ENCODE measurements at regions not wholly inside any gene's neighbourhood (a gene's known extent, or its start where the extent isn't known, plus 50 kb on each side); places are given as distances from the start of the nearest gene placed in this dataset.

DNA sequence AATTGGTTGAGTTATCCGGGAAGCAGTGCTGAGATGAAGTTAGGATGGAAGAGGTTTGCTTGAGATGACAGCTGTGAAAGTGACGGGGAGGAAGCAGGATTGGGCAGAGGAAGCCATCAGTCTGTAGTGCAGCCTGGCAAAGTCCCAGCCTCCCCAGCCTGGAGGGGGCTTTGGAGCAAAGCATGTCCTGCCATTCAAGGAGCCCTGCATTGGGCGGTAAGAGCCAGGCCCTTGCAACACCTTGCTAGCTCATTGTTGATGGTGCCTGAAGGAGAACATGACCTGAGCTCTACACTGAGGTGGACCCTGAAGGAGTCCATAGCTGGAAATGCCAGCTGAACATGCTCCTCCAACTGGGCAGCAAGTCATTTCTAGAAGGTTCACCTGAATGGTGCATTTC is 228.9 kb downstream of the ACKR3 start:
- H3K4me3 ChIP-seq (ENCODE audit: low read length in 2 of 2), result no peak overlapping the region
- no peak overlapping the region for H3K9ac ChIP-seq (ENCODE audit: low read length in 2 of 2)
- no peak overlapping the region for H3K27ac ChIP-seq (ENCODE audit: low read length)
- H3K9me3 ChIP-seq (ENCODE audit: control insufficient read depth in 2 of 2, low read length in 2 of 2), result no peaks in the 10 kb centered on the region
- H3K4me1 ChIP-seq (ENCODE audit: control insufficient read depth, insufficient read depth, low read length), result no peaks in the 10 kb centered on the region
- H3K36me3 ChIP-seq (ENCODE audit: control insufficient read depth in 2 of 2, insufficient read depth in 2 of 2, low read length in 2 of 2), result no peaks in the 10 kb centered on the region
- H3K27me3 ChIP-seq (ENCODE audit: control insufficient read depth in 1 of 2, insufficient read depth in 2 of 2, low read length in 2 of 2), result peaks cover 0 to 2% of the 10 kb centered on the region in 2 donors

DNA sequence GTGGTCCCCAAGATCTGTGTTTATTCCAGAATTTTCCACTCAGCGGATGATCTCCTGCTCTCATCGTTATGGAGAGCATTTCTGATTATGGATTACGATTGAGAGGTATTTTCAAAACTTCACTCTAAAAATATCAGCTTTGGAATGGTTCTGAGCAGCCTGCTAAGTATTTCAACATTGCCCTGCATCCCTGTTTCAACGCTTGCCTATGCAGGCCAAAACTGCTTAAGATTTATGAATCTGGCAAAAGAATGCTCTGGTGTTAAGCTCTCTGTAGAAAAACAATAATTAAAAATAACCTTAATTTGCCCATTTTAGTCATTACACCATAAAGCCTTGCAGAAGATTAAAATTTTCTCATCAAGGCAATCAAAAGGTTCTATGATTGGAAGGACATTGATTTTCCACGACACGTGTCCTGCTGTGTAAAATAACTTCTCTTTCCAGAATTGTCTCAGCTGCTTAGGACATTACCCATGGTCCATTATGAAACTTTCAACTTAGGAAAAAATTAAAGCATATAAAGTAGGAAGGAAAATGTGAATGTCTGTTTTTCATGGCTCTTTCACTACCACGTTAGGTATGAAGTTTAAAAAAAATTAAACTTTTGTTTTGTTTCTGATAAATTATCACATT is 229.9 kb downstream of the ACKR3 start:
- Histone ChIP-seq H3K9ac (ENCODE audit: low read length in 2 of 2) (no peak overlapping the region), H3K4me3 (ENCODE audit: low read length in 2 of 2) (no peak overlapping the region), H3K27me3 (ENCODE audit: control insufficient read depth in 1 of 2, insufficient read depth in 2 of 2, low read length in 2 of 2) (peaks cover 0 to 7% of the 10 kb centered on the region in 2 donors), H3K4me1 (ENCODE audit: control insufficient read depth, insufficient read depth, low read length) (no peaks in the 10 kb centered on the region), H3K27ac (ENCODE audit: low read length) (no peak overlapping the region), H3K36me3 (ENCODE audit: control insufficient read depth in 2 of 2, insufficient read depth in 2 of 2, low read length in 2 of 2) (no peaks in the 10 kb centered on the region), H3K9me3 (ENCODE audit: control insufficient read depth in 2 of 2, low read length in 2 of 2) (no peaks in the 10 kb centered on the region)

DNA sequence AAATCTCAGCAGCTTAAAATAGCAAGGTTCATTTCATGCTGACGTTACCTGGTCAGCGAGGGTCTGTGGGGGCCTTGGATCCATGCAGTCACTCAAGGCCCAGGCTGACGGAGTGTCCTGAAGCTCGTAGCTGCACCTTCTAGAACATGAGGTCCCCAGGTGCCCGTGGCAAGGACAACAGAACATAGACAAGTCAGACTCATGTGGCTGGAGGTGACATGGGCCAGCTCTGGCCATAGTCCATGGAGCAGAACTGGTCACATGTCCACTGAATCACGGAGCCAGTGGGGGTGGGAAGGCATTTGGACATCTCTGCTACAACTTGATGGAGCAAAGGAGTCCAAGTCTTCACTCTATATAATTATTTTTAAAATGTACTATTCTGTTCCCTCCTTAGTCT is 233.2 kb downstream of the ACKR3 start:
- Histone ChIP-seq H3K27ac (ENCODE audit: low read length) (no peak overlapping the region), H3K9ac (ENCODE audit: low read length in 2 of 2) (no peak overlapping the region), H3K9me3 (ENCODE audit: control insufficient read depth in 2 of 2, low read length in 2 of 2) (no peaks in the 10 kb centered on the region), H3K36me3 (ENCODE audit: control insufficient read depth in 2 of 2, insufficient read depth in 2 of 2, low read length in 2 of 2) (no peaks in the 10 kb centered on the region), H3K4me3 (ENCODE audit: low read length in 2 of 2) (no peak overlapping the region), H3K27me3 (ENCODE audit: control insufficient read depth in 1 of 2, insufficient read depth in 2 of 2, low read length in 2 of 2) (peaks cover 0 to 7% of the 10 kb centered on the region in 2 donors), H3K4me1 (ENCODE audit: control insufficient read depth, insufficient read depth, low read length) (no peaks in the 10 kb centered on the region)

DNA sequence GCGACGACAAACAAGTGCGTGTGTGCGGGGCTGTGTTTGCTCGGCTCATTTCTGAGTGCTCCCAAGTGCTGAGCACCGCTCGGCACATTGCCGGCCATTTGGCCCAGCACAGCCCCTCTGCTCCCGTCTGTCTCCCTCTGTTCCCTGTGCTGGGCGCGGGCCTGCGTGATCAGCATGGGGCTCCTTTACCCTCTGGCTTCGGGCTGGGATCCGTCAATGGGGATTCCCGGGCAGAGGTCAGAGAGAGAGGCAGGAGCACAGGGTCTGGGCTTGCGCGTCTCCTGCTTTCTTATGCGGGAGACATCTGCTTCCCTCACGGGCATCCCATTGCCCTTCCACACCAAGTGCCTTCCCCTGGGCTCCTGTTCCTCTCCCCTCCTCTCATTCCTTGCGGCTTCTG is 234.0 kb downstream of the ACKR3 start:
- Histone ChIP-seq H3K36me3 (ENCODE audit: control insufficient read depth in 2 of 2, insufficient read depth in 2 of 2, low read length in 2 of 2) (no peaks in the 10 kb centered on the region), H3K9me3 (ENCODE audit: control insufficient read depth in 2 of 2, low read length in 2 of 2) (peaks cover 0 to 1% of the 10 kb centered on the region in 2 donors), H3K9ac (ENCODE audit: low read length in 2 of 2) (no peak overlapping the region), H3K4me1 (ENCODE audit: control insufficient read depth, insufficient read depth, low read length) (no peaks in the 10 kb centered on the region), H3K27ac (ENCODE audit: low read length) (no peak overlapping the region), H3K4me3 (ENCODE audit: low read length in 2 of 2) (no peak overlapping the region), H3K27me3 (ENCODE audit: control insufficient read depth in 1 of 2, insufficient read depth in 2 of 2, low read length in 2 of 2) (peaks cover 0 to 7% of the 10 kb centered on the region in 2 donors)

DNA sequence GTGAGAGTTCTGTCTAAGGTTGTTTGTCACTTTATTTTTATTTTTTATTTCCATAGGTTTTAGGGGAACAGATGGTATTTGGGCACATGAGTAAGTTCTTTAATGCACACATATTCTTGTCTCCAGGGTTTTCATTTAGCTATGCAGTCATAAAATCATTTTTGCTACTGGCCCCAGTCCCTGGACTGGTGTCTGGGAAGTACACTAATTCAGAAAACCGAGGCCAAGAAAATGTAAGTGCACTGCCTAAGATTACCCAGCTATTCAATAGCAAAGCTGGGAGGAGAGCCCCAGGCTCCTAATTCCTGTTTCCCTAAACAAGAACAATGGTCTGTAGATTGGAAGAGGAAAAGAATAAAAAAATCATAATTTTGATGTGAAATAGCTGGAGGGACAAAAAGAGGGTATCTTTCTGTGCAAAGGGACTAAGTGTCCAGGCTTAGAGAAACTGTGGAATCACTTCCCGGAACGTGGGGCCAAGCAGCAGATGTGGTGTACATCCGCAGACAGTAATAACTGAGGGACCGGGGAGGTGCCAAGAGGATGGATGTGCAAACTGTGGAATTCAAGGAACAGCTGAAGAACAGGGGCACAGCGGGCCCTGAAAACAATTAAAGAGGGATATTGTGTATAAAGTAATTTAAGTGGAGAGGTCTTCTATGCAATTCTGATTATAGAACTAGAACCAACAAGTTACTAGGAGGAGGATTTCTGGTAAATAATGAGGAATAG is 236.3 kb downstream of the ACKR3 start:
- no peaks in the 10 kb centered on the region for H3K36me3 ChIP-seq (ENCODE audit: control insufficient read depth in 2 of 2, insufficient read depth in 2 of 2, low read length in 2 of 2)
- no peaks in the 10 kb centered on the region for H3K4me1 ChIP-seq (ENCODE audit: control insufficient read depth, insufficient read depth, low read length)
- H3K27me3 ChIP-seq (ENCODE audit: control insufficient read depth in 1 of 2, insufficient read depth in 2 of 2, low read length in 2 of 2), result peaks cover 0 to 7% of the 10 kb centered on the region in 2 donors
- no peak overlapping the region for H3K9ac ChIP-seq (ENCODE audit: low read length in 2 of 2)
- H3K27ac ChIP-seq (ENCODE audit: low read length), result no peak overlapping the region
- H3K9me3 ChIP-seq (ENCODE audit: control insufficient read depth in 2 of 2, low read length in 2 of 2), result peaks cover 0 to 7% of the 10 kb centered on the region in 2 donors
- H3K4me3 ChIP-seq (ENCODE audit: low read length in 2 of 2), result no peak overlapping the region

DNA sequence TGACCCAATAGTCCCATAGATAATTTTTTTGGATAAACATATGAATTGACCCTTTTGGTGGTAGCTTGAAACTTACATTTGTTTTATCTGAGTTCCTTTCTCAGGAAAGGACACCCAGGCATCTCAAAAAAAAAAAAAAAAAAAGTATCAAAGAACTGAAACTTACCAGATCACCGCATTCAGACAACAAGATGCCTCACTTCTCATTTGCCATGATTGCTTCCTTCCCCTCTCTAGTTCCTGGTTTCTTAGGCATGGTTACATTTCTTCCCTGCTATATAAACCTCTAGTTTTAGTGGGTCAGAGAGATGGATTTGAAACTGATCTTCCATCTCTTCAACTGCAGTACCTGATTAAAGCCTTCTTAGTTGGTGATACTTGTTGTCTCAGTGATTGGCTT is 240.1 kb downstream of the ACKR3 start:
- H3K9ac ChIP-seq (ENCODE audit: low read length in 2 of 2), result no peak overlapping the region
- H3K4me1 ChIP-seq (ENCODE audit: control insufficient read depth, insufficient read depth, low read length), result no peaks in the 10 kb centered on the region
- H3K27me3 ChIP-seq (ENCODE audit: control insufficient read depth in 1 of 2, insufficient read depth in 2 of 2, low read length in 2 of 2), result peaks cover 0 to 2% of the 10 kb centered on the region in 2 donors
- no peaks in the 10 kb centered on the region for H3K36me3 ChIP-seq (ENCODE audit: control insufficient read depth in 2 of 2, insufficient read depth in 2 of 2, low read length in 2 of 2)
- H3K4me3 ChIP-seq (ENCODE audit: low read length in 2 of 2), result no peak overlapping the region
- H3K27ac ChIP-seq (ENCODE audit: low read length), result no peak overlapping the region
- H3K9me3 ChIP-seq (ENCODE audit: control insufficient read depth in 2 of 2, low read length in 2 of 2), result peaks cover 0 to 7% of the 10 kb centered on the region in 2 donors

DNA sequence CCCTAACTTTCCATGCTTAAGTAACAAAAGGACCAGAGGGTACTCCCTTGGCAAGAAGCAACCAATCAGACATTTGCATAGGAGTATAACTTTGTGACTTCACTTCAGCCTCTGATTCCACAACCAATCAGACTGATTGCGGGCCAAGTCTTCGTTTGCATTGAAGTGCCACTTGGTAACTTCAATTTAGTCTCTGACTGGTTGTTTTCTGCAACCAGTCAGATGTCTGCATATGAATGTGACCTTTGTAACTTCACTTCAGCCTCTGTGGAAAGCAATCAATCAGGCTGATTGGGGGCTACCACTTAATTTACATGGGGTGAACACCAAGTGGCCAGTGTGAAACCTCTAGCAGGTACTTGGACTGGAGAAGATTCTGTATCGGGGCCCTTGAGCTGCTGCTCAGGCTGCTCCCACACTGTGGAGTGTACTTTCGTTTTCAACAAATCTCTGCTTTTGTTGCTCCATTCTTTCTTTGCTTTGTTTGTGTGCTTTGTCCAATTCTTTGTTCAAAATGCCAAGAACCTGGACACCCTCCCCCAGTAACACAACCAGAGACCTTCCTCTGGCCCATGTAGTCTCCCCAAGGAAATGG is 241.5 kb downstream of the ACKR3 start:
- Histone ChIP-seq H3K4me3 (ENCODE audit: low read length in 2 of 2) (no peak overlapping the region), H3K9me3 (ENCODE audit: control insufficient read depth in 2 of 2, low read length in 2 of 2) (peaks cover 0 to 7% of the 10 kb centered on the region in 2 donors), H3K36me3 (ENCODE audit: control insufficient read depth in 2 of 2, insufficient read depth in 2 of 2, low read length in 2 of 2) (no peaks in the 10 kb centered on the region), H3K27me3 (ENCODE audit: control insufficient read depth in 1 of 2, insufficient read depth in 2 of 2, low read length in 2 of 2) (peaks cover 0 to 2% of the 10 kb centered on the region in 2 donors), H3K27ac (ENCODE audit: low read length) (no peak overlapping the region), H3K4me1 (ENCODE audit: control insufficient read depth, insufficient read depth, low read length) (no peaks in the 10 kb centered on the region), H3K9ac (ENCODE audit: low read length in 2 of 2) (no peak overlapping the region)

DNA sequence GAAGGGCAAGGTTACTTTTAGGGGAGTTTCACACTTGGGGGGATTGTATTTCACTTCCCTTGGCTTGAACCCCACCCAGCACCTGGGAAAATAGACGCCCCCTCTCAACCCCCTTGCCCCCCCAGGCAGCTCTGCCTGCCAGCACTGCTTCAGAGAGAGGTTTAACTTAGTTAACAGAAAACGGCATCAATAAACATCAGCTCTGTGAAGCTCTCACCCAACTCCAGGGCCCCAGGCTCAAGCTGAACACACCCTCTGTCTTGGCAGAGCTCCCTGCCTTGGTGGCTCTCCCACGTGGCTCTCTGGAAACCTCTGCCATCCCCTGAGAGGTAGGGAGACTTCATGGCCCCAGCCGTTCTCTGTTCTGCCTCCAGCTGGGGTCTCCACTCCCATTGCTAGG is 244.1 kb downstream of the ACKR3 start:
- Histone ChIP-seq H3K4me3 (ENCODE audit: low read length in 2 of 2) (no peak overlapping the region), H3K27me3 (ENCODE audit: control insufficient read depth in 1 of 2, insufficient read depth in 2 of 2, low read length in 2 of 2) (peaks cover 2 to 3% of the 10 kb centered on the region in 2 donors), H3K9ac (ENCODE audit: low read length in 2 of 2) (no peak overlapping the region), H3K36me3 (ENCODE audit: control insufficient read depth in 2 of 2, insufficient read depth in 2 of 2, low read length in 2 of 2) (no peaks in the 10 kb centered on the region), H3K9me3 (ENCODE audit: control insufficient read depth in 2 of 2, low read length in 2 of 2) (peaks cover 0 to 4% of the 10 kb centered on the region in 2 donors), H3K4me1 (ENCODE audit: control insufficient read depth, insufficient read depth, low read length) (no peaks in the 10 kb centered on the region), H3K27ac (ENCODE audit: low read length) (no peak overlapping the region)

DNA sequence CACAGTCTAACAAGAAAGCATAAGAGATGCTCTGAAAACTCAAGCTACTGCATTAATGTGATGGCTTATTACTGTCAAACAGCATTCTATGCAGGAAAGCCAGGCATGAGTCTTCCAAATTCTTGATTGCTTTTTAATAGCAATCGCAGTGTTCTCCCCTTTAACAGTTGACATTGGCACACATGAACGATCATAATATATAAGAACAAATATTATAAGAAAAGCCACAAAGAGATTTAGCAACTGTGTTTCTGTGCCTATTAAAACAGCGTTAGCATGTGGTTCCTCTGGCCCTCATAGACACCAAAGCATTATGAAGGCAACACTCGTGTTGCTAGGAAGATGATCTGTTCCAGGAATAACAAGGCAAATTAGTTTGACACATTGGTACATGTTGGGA is 245.0 kb downstream of the ACKR3 start:
- Histone ChIP-seq H3K9ac (ENCODE audit: low read length in 2 of 2) (no peak overlapping the region), H3K27ac (ENCODE audit: low read length) (no peak overlapping the region), H3K9me3 (ENCODE audit: control insufficient read depth in 2 of 2, low read length in 2 of 2) (no peaks in the 10 kb centered on the region), H3K4me1 (ENCODE audit: control insufficient read depth, insufficient read depth, low read length) (no peaks in the 10 kb centered on the region), H3K36me3 (ENCODE audit: control insufficient read depth in 2 of 2, insufficient read depth in 2 of 2, low read length in 2 of 2) (no peaks in the 10 kb centered on the region), H3K4me3 (ENCODE audit: low read length in 2 of 2) (no peak overlapping the region), H3K27me3 (ENCODE audit: control insufficient read depth in 1 of 2, insufficient read depth in 2 of 2, low read length in 2 of 2) (peaks cover 2 to 3% of the 10 kb centered on the region in 2 donors)

DNA sequence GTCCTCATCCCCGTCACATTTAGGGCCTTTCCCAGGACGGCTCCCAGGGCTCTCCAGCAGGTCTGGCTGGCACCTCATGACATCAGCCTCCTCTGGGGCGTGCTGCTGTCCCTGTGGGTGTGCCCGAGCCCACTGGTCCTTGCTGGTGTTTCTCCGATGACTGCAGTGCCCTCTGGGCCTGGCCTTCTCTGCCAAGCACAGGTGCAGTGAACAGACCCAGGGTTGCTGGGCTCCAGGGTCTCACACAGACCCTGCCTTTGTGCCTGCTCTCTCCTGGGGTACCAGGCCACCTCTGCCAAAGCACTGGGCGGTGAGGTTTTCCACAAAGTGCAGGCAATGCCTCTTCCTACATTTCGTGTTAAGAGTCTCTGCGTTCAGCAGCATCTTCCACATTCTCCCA is 246.1 kb downstream of the ACKR3 start:
- H3K9me3 ChIP-seq (ENCODE audit: control insufficient read depth in 2 of 2, low read length in 2 of 2), result no peaks in the 10 kb centered on the region
- H3K27me3 ChIP-seq (ENCODE audit: control insufficient read depth in 1 of 2, insufficient read depth in 2 of 2, low read length in 2 of 2), result peaks cover 2 to 3% of the 10 kb centered on the region in 2 donors
- H3K4me3 ChIP-seq (ENCODE audit: low read length in 2 of 2), result no peak overlapping the region
- no peaks in the 10 kb centered on the region for H3K36me3 ChIP-seq (ENCODE audit: control insufficient read depth in 2 of 2, insufficient read depth in 2 of 2, low read length in 2 of 2)
- no peaks in the 10 kb centered on the region for H3K4me1 ChIP-seq (ENCODE audit: control insufficient read depth, insufficient read depth, low read length)
- no peak overlapping the region for H3K27ac ChIP-seq (ENCODE audit: low read length)
- no peak overlapping the region for H3K9ac ChIP-seq (ENCODE audit: low read length in 2 of 2)

Measured in stomach smooth muscle (tissue), 2 donors.